ENCODE measurements at regions not wholly inside any gene's neighbourhood (a gene's known extent, or its start where the extent isn't known, plus 50 kb on each side); places are given as distances from the start of the nearest gene placed in this dataset.

DNA sequence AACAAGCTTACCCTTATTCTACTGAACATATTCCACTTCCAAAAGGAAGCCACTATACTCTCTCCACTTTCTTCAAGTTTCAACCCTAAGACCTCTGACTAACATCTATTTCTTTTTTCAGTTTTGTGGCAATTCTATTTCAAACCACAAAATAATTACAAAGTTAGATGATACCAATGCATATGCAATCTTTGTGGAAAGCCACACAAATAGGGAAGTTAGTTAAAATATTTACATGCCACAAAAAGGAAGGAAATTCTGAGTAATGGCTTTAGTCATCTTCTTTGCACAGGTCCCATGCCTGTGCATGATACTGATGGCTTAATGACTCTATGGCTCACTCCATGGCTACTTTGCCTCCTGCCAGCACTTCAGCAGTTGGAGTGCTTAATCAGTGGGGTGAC, 57.0 kb upstream of the MCTP2 start:
- TF ChIP-seq, protein P1, sequence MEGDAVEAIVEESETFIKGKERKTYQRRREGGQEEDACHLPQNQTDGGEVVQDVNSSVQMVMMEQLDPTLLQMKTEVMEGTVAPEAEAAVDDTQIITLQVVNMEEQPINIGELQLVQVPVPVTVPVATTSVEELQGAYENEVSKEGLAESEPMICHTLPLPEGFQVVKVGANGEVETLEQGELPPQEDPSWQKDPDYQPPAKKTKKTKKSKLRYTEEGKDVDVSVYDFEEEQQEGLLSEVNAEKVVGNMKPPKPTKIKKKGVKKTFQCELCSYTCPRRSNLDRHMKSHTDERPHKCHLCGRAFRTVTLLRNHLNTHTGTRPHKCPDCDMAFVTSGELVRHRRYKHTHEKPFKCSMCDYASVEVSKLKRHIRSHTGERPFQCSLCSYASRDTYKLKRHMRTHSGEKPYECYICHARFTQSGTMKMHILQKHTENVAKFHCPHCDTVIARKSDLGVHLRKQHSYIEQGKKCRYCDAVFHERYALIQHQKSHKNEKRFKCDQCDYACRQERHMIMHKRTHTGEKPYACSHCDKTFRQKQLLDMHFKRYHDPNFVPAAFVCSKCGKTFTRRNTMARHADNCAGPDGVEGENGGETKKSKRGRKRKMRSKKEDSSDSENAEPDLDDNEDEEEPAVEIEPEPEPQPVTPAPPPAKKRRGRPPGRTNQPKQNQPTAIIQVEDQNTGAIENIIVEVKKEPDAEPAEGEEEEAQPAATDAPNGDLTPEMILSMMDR (IDR thresholded peaks at IDR 0.05; ENCODE audit: poor library complexity) = no peak
- TF ChIP-seq EZH2 (IDR thresholded peaks at IDR 0.05; ENCODE audit: borderline replicate concordance) = no peak

Data from hepatocyte (in vitro differentiated cells).